HCT116 (cell line): ENCODE measurements at regions not wholly inside any gene's neighbourhood (a gene's known extent, or its start where the extent isn't known, plus 50 kb on each side); places are given as distances from the start of the nearest gene placed in this dataset.

Experiments
- ATAC-seq: fragments of 200-7000 bp; cut with Tn5 transposase; 2 replicates; pipeline ENCODE4 v1.9.1; 2020; ENCODE audit warnings: mild to moderate bottlenecking, moderate library complexity
- BruUV-seq: library from RNA; stranded (reverse); fragments of 400-500 nt; replicated peaks from 2 replicates; lab custom pipeline; 2021; lab: Mats Ljungman, UMichigan
- CTCF ChIA-PET: fragments of 300-600 bp; sonication (Branson Sonifier 250); formaldehyde crosslinking; loops from one replicate; lab custom pipeline; 2021; ENCODE audit warnings: antibody characterized with exemption; lab: Charles Lee
- POLR2A ChIA-PET: fragments of 300-600, 350-600 bp; sonication (Branson Sonifier 250); formaldehyde crosslinking; loops from one replicate; lab custom pipeline; 2021; ENCODE audit warnings: antibody characterized with exemption; lab: Charles Lee
- RAD21 ChIA-PET, 2 experiments: fragments of 300-600 bp; sonication (Branson Sonifier 250); formaldehyde crosslinking; loops; one replicate each; lab custom pipeline; 2023; ENCODE audit warnings: low total read pairs in 2 of 2; ENCODE audit not compliant: uncharacterized antibody in 2 of 2, unreplicated experiment in 2 of 2, low non-redundant PET in 1 of 2; lab: Charles Lee
- DNase-seq: peaks from one replicate; pipeline ENCODE4 v3.0.0-alpha.2; 2010; ENCODE audit warnings: low read depth, low spot score
- H2AFZ ChIP-seq: fragments of 200-600 bp; shearing (Covaris generic), sonication (generic); 2 replicates; pipeline ENCODE4 v1.6.1; 2017; ENCODE audit warnings: low read depth, mixed run types, mixed read lengths, antibody characterized with exemption, low read length; ENCODE audit not compliant: poor library complexity, severe bottlenecking
- H3K27ac ChIP-seq: 2 replicates; pipeline ENCODE4 v1.5.1; 2012; ENCODE audit warnings: low read depth, low read length
- H3K27me3 ChIP-seq: fragments of 200-600 bp; sonication (generic); 2 replicates; pipeline ENCODE4 v1.6.1; 2016; ENCODE audit warnings: mixed run types, low read length, mixed read lengths; ENCODE audit not compliant: insufficient read depth
- H3K36me3 ChIP-seq, 2 experiments: fragments of 200-500 bp in 1 of 2; fragments of 200-600 bp in 1 of 2; sonication (Bioruptor generic) in 1 of 2; sonication (generic) in 1 of 2; 2 replicates each; pipeline versions ENCODE4 v1.5.1 to v1.6.1; 2014 to 2016; ENCODE audit warnings: low read length in 2 of 2, inconsistent platforms in 1 of 2, mixed read lengths in 1 of 2, mixed run types in 1 of 2; ENCODE audit not compliant: insufficient read depth in 2 of 2, control insufficient read depth in 1 of 2
- H3K4me1 ChIP-seq, 2 experiments: fragments of 200-600 bp in 1 of 2; sonication (generic) in 1 of 2; 2 replicates each; pipeline versions ENCODE4 v1.5.1 to v1.6.1; 2012 to 2017; ENCODE audit warnings: low read length in 2 of 2, inconsistent platforms in 1 of 2, mild to moderate bottlenecking in 1 of 2, mixed read lengths in 1 of 2, mixed run types in 1 of 2, moderate library complexity in 1 of 2; ENCODE audit not compliant: insufficient read depth in 2 of 2, control insufficient read depth in 1 of 2
- H3K4me2 ChIP-seq: fragments of 200-600 bp; sonication (generic); 2 replicates; pipeline ENCODE4 v1.6.1; 2017; ENCODE audit warnings: mixed run types, low read length, mixed read lengths
- H3K4me3 ChIP-seq, 2 experiments: fragments of 200-600 bp in 1 of 2; sonication (generic) in 1 of 2; replicated peaks in 1 of 2; 2 replicates each; pipeline ENCODE4 v1.5.1; 2011 to 2016; ENCODE audit warnings: low read length in 2 of 2, control low read depth in 1 of 2, low read depth in 1 of 2, mild to moderate bottlenecking in 1 of 2, mixed read lengths in 1 of 2, mixed run types in 1 of 2
- H3K79me2 ChIP-seq: fragments of 200-600 bp; sonication (generic); 2 replicates; pipeline ENCODE4 v1.6.1; 2017; ENCODE audit warnings: mild to moderate bottlenecking, mixed run types, low read length, moderate library complexity, mixed read lengths; ENCODE audit not compliant: insufficient read depth
- H3K9ac ChIP-seq: fragments of 200-600 bp; sonication (generic); 2 replicates; pipeline ENCODE4 v1.6.1; 2016; ENCODE audit warnings: low read length, mixed read lengths
- H3K9me2 ChIP-seq: fragments of 200-600 bp; sonication (generic), shearing (Covaris generic); 2 replicates; pipeline ENCODE4 v1.6.1; 2017; ENCODE audit warnings: mixed run types, mild to moderate bottlenecking, moderate library complexity; ENCODE audit not compliant: insufficient read depth
- H3K9me3 ChIP-seq, 2 experiments: fragments of 200-500 bp in 1 of 2; fragments of 200-600 bp in 1 of 2; sonication (Bioruptor generic) in 1 of 2; sonication (generic) in 1 of 2; 2 replicates each; pipeline ENCODE4 v1.6.1; 2014 to 2017; ENCODE audit warnings: low read length in 2 of 2, mixed read lengths in 2 of 2, inconsistent platforms in 1 of 2, low read depth in 1 of 2, mild to moderate bottlenecking in 1 of 2, mixed run types in 1 of 2, moderate library complexity in 1 of 2; ENCODE audit not compliant: control insufficient read depth in 1 of 2, insufficient read depth in 1 of 2
- H4K20me1 ChIP-seq: fragments of 200-600 bp; sonication (generic), shearing (Covaris generic); 2 replicates; pipeline ENCODE4 v1.6.1; 2017; ENCODE audit warnings: mixed run types, mild to moderate bottlenecking, moderate library complexity; ENCODE audit not compliant: insufficient read depth
- EGR1 ChIP-seq: IDR thresholded peaks from 2 replicates; pipeline ENCODE4 v1.6.1; 2012; ENCODE audit warnings: low read depth
- ELF1 ChIP-seq: IDR thresholded peaks from 2 replicates; pipeline ENCODE4 v1.6.1; 2012; ENCODE audit warnings: low read depth, borderline replicate concordance
- EZH2 ChIP-seq: fragments of 200-600 bp; sonication (generic); IDR thresholded peaks from 2 replicates; pipeline ENCODE4 v1.6.1; 2017; ENCODE audit warnings: antibody characterized with exemption, mixed run types
- FOSL1 ChIP-seq: IDR thresholded peaks from 2 replicates; pipeline ENCODE4 v1.6.1; 2012; ENCODE audit warnings: low read depth
- POLR2A ChIP-seq: IDR thresholded peaks from 2 replicates; pipeline ENCODE4 v1.7.0; 2011; ENCODE audit warnings: borderline replicate concordance; ENCODE audit not compliant: insufficient read depth, insufficient read length; ENCODE audit errors: extremely low read depth
- TCF7L2 ChIP-seq: IDR thresholded peaks from 2 replicates; pipeline ENCODE4 v1.7.0; 2011; ENCODE audit warnings: borderline replicate concordance, inconsistent platforms; ENCODE audit not compliant: insufficient read depth, insufficient read length; ENCODE audit errors: extremely low read depth
- YY1 ChIP-seq: IDR thresholded peaks from 2 replicates; pipeline ENCODE4 v1.6.1; 2011; ENCODE audit warnings: low read length, low read depth, moderate library complexity, mild to moderate bottlenecking; ENCODE audit not compliant: insufficient replicate concordance; ENCODE audit errors: extremely low read depth
- ZFX ChIP-seq: fragments of 450-650 bp; IDR thresholded peaks from 2 replicates; pipeline ENCODE4 v1.6.1; 2017
- intact Hi-C: fragments of 100-400 bp; cut with micrococcal nuclease; formaldehyde crosslinking; loops from 2 replicates; pipeline ENCODE4 v1.10.0; 2022
- TF ChIP-seq, protein P1 (sequence below), 3 experiments: fragments of 200-600 bp in 1 of 3; sonication (generic) in 1 of 3; IDR thresholded peaks in 2 of 3; conservative IDR thresholded peaks in 1 of 3; 2 replicates each; pipeline ENCODE4 v1.5.1; 2012 to 2017; ENCODE audit warnings: low read depth in 2 of 3, low read length in 2 of 3, antibody characterized with exemption in 1 of 3, borderline replicate concordance in 1 of 3, control low read depth in 1 of 3, mild to moderate bottlenecking in 1 of 3, mixed read lengths in 1 of 3, mixed run types in 1 of 3, moderate library complexity in 1 of 3; ENCODE audit not compliant: insufficient read depth in 1 of 3
- TF ChIP-seq, protein P2 (sequence below): IDR thresholded peaks from 2 replicates; pipeline ENCODE4 v1.6.1; 2012; ENCODE audit warnings: low read depth
- TF ChIP-seq, protein P3 (sequence below): IDR thresholded peaks from 2 replicates; pipeline ENCODE4 v1.6.1; 2012

- no peaks in the 10 kb centered on the region for H3K79me2 ChIP-seq
- no peak overlapping the region for H3K9ac ChIP-seq
- no peak overlapping the region for H2AFZ ChIP-seq
- intact Hi-C loops = no loop called here
- CTCF ChIA-PET = no interaction called here
- H3K27ac ChIP-seq = no peak overlapping the region
- H3K4me1 ChIP-seq = no peaks in the 10 kb centered on the region
- no peak overlapping the region for H3K4me2 ChIP-seq
- BruUV-seq = no TSS peak
- DNase-seq (no peak), ATAC-seq (no peak)
- POLR2A ChIA-PET = no interaction called here
- H3K9me3 ChIP-seq = peaks cover under 1 to 3% of the 10 kb centered on the region in 2 experiments; a peak in 2 of 4 replicates
- no peaks in the 10 kb centered on the region for H3K36me3 ChIP-seq
- H4K20me1 ChIP-seq = no peaks in the 10 kb centered on the region
- no peaks in the 10 kb centered on the region for H3K9me2 ChIP-seq
- RAD21 ChIA-PET = no interaction called here
- peaks cover 37% of the 10 kb centered on the region; the same call in 1 of the 2 replicates for H3K27me3 ChIP-seq
- H3K4me3 ChIP-seq = no peak overlapping the region
- TF ChIP-seq YY1 (no peak), TCF7L2 (no peak), FOSL1 (no peak), EZH2 (no peak), ZFX (no peak), ELF1 (no peak), POLR2A (no peak), EGR1 (no peak)
- TF ChIP-seq, protein P1, sequence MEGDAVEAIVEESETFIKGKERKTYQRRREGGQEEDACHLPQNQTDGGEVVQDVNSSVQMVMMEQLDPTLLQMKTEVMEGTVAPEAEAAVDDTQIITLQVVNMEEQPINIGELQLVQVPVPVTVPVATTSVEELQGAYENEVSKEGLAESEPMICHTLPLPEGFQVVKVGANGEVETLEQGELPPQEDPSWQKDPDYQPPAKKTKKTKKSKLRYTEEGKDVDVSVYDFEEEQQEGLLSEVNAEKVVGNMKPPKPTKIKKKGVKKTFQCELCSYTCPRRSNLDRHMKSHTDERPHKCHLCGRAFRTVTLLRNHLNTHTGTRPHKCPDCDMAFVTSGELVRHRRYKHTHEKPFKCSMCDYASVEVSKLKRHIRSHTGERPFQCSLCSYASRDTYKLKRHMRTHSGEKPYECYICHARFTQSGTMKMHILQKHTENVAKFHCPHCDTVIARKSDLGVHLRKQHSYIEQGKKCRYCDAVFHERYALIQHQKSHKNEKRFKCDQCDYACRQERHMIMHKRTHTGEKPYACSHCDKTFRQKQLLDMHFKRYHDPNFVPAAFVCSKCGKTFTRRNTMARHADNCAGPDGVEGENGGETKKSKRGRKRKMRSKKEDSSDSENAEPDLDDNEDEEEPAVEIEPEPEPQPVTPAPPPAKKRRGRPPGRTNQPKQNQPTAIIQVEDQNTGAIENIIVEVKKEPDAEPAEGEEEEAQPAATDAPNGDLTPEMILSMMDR (IDR thresholded peaks at IDR 0.05 in 2 of 3, conservative IDR thresholded peaks at IDR 0.05 in 1 of 3; ENCODE audit: borderline replicate concordance in 1 of 3, insufficient read depth in 1 of 3, low read depth in 2 of 3, low read length in 2 of 3) = no peak
- TF ChIP-seq, protein P2, sequence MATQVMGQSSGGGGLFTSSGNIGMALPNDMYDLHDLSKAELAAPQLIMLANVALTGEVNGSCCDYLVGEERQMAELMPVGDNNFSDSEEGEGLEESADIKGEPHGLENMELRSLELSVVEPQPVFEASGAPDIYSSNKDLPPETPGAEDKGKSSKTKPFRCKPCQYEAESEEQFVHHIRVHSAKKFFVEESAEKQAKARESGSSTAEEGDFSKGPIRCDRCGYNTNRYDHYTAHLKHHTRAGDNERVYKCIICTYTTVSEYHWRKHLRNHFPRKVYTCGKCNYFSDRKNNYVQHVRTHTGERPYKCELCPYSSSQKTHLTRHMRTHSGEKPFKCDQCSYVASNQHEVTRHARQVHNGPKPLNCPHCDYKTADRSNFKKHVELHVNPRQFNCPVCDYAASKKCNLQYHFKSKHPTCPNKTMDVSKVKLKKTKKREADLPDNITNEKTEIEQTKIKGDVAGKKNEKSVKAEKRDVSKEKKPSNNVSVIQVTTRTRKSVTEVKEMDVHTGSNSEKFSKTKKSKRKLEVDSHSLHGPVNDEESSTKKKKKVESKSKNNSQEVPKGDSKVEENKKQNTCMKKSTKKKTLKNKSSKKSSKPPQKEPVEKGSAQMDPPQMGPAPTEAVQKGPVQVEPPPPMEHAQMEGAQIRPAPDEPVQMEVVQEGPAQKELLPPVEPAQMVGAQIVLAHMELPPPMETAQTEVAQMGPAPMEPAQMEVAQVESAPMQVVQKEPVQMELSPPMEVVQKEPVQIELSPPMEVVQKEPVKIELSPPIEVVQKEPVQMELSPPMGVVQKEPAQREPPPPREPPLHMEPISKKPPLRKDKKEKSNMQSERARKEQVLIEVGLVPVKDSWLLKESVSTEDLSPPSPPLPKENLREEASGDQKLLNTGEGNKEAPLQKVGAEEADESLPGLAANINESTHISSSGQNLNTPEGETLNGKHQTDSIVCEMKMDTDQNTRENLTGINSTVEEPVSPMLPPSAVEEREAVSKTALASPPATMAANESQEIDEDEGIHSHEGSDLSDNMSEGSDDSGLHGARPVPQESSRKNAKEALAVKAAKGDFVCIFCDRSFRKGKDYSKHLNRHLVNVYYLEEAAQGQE = no peak
- TF ChIP-seq, protein P3, sequence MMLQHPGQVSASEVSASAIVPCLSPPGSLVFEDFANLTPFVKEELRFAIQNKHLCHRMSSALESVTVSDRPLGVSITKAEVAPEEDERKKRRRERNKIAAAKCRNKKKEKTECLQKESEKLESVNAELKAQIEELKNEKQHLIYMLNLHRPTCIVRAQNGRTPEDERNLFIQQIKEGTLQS = no peak
Observed at GRCh38 chr2:239776436-239777005, 248.6 kb downstream of the NDUFA10 start.
